ENCODE measurements at regions not wholly inside any gene's neighbourhood (a gene's known extent, or its start where the extent isn't known, plus 50 kb on each side); places are given as distances from the start of the nearest gene placed in this dataset.

GRCh38 chr9:108196332-108197007, 659.3 kb downstream of the ACTL7B start:
- no peaks in the 10 kb centered on the region for H4K20me1 ChIP-seq (ENCODE audit: insufficient read depth, poor library complexity, severe bottlenecking)
- no peaks in the 10 kb centered on the region for H3K27me3 ChIP-seq
- WGBS (ENCODE audit: low lambda C conversion rate, missing lambda C conversion rate): 76% methylated on average over 5 of the region's 5 CpGs
- no peaks in the 10 kb centered on the region for H3K36me3 ChIP-seq (replicated peaks; ENCODE audit: insufficient read depth, low read depth)
- no peak overlapping the region for H2AFZ ChIP-seq
- no peak overlapping the region for H3K4me2 ChIP-seq
- H3K79me2 ChIP-seq: no peaks in the 10 kb centered on the region
- no peak overlapping the region for H3K27ac ChIP-seq
- H3K4me1 ChIP-seq (ENCODE audit: insufficient read depth): peaks cover 13% of the 10 kb centered on the region
- TF ChIP-seq EZH2 (IDR thresholded peaks at IDR 0.05; ENCODE audit: borderline replicate concordance) (no peak), EZH2phosphoT487 (IDR thresholded peaks at IDR 0.05; ENCODE audit: low read depth, severe bottlenecking, unreplicated experiment) (no peak), CTCF (IDR thresholded peaks at IDR 0.05; ENCODE audit: poor library complexity) (no peak)
- DNase-seq (ENCODE audit: low spot score): no peak
- no peaks in the 10 kb centered on the region for H3K9me3 ChIP-seq (ENCODE audit: low read depth)
- no peaks in the 10 kb centered on the region for H3K9me2 ChIP-seq (replicated peaks; ENCODE audit: insufficient read depth)
- no peak overlapping the region for H3K4me3 ChIP-seq

GRCh38 chr9:108194154-108194553, 661.6 kb downstream of the ACTL7B start:
- Histone ChIP-seq H3K4me2 (no peak overlapping the region), H3K4me3 (no peak overlapping the region), H3K4me1 (ENCODE audit: insufficient read depth) (peaks cover 13% of the 10 kb centered on the region), H4K20me1 (ENCODE audit: insufficient read depth, poor library complexity, severe bottlenecking) (no peaks in the 10 kb centered on the region), H3K9me3 (ENCODE audit: low read depth) (no peaks in the 10 kb centered on the region), H3K27ac (no peak overlapping the region), H3K27me3 (no peaks in the 10 kb centered on the region), H3K36me3 (replicated peaks; ENCODE audit: insufficient read depth, low read depth) (no peaks in the 10 kb centered on the region), H3K9me2 (replicated peaks; ENCODE audit: insufficient read depth) (no peaks in the 10 kb centered on the region), H2AFZ (no peak overlapping the region), H3K79me2 (no peaks in the 10 kb centered on the region)
- no peak for TF ChIP-seq EZH2 (IDR thresholded peaks at IDR 0.05; ENCODE audit: borderline replicate concordance)
- no peak for TF ChIP-seq CTCF (IDR thresholded peaks at IDR 0.05; ENCODE audit: poor library complexity)
- no peak for TF ChIP-seq EZH2phosphoT487 (IDR thresholded peaks at IDR 0.05; ENCODE audit: low read depth, severe bottlenecking, unreplicated experiment)
- DNase-seq (ENCODE audit: low spot score): no peak

GRCh38 chr9:108193026-108193710, 662.6 kb downstream of the ACTL7B start:
- DNase-seq (ENCODE audit: low spot score): no peak
- Histone ChIP-seq H3K36me3 (replicated peaks; ENCODE audit: insufficient read depth, low read depth) (no peaks in the 10 kb centered on the region), H2AFZ (no peak overlapping the region), H3K4me2 (no peak overlapping the region), H4K20me1 (ENCODE audit: insufficient read depth, poor library complexity, severe bottlenecking) (no peaks in the 10 kb centered on the region), H3K9me2 (replicated peaks; ENCODE audit: insufficient read depth) (no peaks in the 10 kb centered on the region), H3K4me3 (no peak overlapping the region), H3K27me3 (no peaks in the 10 kb centered on the region), H3K27ac (no peak overlapping the region), H3K79me2 (no peaks in the 10 kb centered on the region), H3K4me1 (ENCODE audit: insufficient read depth) (peaks cover 13% of the 10 kb centered on the region), H3K9me3 (ENCODE audit: low read depth) (no peaks in the 10 kb centered on the region)
- 79% methylated on average over 8 of the region's 8 CpGs for WGBS (ENCODE audit: low lambda C conversion rate, missing lambda C conversion rate)
- no peak for TF ChIP-seq CTCF (IDR thresholded peaks at IDR 0.05; ENCODE audit: poor library complexity)
- TF ChIP-seq EZH2 (IDR thresholded peaks at IDR 0.05; ENCODE audit: borderline replicate concordance): no peak
- TF ChIP-seq EZH2phosphoT487 (IDR thresholded peaks at IDR 0.05; ENCODE audit: low read depth, severe bottlenecking, unreplicated experiment): no peak
